ENCODE measurements at regions not wholly inside any gene's neighbourhood (a gene's known extent, or its start where the extent isn't known, plus 50 kb on each side); places are given as distances from the start of the nearest gene placed in this dataset.
"Not testable (repeated sequence)": the region's sequence is repeated elsewhere in the genome, so short reads cannot be mapped to it uniquely, and the experiment has no call there.

DNA sequence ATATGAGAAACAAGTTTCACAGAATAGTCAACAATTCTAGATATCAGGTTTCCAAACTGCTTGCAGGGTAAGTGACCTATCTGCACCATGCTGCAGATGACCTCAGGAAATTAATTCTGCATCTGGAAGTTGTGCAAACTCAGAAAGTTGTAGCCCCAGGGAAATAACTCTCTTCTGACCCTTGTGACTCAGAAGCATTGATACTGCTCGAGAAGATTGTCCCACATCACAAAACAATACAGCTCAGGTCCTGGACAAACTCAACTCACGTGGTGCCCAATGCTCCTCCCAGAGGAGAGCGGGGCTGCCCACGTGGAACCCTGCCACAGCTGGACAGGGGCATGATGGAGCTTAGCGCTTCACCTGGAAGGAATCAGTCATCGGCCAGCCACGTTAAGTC lies 221.9 kb upstream of the LRRC61 start:
- not testable (repeated sequence) for DNase-seq (ENCODE audit: low spot score)

DNA sequence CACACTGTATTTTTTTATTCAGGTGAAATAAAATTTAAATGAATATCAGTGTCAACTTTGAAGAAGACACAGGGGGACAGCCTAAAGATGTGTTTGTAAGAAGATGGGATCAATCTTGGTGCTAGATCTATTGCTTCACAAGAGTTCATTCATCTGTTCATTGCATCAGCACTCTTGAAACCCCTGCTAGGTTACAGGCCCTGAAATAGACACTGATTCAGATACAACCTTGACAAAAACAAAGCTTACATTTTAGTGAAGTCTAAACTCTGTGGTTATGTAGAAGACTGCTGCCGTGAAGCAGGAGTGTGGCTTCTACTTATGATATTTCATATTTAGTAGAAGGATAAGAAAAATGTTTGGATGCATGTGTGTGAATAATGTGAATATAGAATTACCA lies 215.9 kb upstream of the LRRC61 start:
- DNase-seq (ENCODE audit: low spot score) = not testable (repeated sequence)

DNA sequence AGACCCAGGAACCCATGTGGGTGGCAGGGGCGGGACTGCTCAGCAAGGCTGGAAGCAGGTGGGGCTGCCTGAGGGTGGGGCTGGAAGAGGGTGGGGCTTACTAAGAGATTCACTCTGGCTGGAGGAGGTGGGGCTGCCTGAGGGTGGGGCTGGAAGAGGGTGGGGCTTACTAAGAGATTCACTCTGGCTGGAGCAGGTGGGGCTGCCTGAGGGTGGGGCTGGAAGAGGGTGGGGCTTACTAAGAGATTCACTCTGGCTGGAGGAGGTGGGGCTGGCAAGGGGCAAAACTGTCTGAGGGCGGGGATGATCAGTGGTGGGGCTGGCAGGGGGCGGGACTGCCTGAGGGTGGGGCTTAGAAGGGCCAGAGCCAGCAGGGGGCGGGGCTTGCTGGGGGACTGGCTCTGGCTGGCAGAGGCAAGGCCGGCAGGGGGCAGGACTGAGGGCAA lies 212.8 kb upstream of the LRRC61 start:
- DNase-seq (ENCODE audit: low spot score) = not testable (repeated sequence)

DNA sequence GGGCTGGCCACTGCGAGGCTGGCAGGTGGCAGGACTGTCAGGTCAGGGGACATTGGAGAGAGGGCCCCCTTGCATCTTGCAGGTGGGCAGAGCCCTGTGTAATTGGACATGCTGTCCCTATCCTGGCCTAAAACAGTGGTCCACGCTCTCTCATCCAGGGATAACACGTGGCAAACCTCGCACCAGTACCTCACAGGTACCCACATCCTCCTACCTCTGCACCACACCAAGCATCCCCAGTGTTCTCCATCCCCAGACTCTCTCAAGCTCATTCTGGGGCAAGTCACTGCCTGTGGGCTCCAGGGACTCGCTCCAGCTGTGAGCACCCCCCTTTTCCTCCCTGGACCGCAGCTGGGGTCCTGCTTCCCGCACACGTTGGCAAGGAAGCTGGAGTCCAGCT lies 212.3 kb upstream of the LRRC61 start:
- not testable (repeated sequence) for DNase-seq (ENCODE audit: low spot score)

DNA sequence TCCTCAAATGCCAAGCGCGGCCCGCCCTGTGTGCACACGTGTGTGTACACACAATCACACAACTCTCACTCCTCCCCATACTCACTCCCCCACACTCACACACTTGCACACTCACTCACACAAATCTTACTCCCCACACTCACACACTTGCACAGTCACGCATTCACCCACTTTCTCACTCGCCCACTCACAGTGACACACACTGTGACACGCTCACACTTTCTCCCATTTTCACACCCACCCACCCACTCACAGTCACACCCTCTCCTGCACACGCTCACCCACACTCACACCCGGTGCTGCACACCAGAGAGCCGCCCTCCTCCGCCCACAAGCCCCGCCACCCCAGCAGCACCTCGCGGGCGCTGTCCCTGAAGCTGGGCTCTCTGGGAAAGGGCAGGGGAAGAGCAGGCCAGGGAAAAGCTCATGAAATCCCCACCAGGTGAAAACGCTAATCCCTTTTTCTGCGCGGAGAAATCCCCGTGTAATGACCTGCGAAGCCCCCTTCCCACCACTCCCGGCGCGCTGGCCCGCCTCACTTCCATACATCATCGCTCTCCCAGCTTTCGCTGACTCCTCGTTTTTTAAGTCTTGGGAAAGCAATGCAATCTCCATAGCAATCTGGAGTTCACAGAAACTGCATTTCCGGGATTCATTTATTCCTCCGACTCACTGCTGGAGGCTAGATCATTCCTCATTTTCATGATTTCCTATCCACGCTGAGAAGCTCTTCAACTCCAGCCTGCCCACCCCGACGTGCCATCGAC lies 211.6 kb upstream of the LRRC61 start:
- not testable (repeated sequence) for DNase-seq (ENCODE audit: low spot score)

DNA sequence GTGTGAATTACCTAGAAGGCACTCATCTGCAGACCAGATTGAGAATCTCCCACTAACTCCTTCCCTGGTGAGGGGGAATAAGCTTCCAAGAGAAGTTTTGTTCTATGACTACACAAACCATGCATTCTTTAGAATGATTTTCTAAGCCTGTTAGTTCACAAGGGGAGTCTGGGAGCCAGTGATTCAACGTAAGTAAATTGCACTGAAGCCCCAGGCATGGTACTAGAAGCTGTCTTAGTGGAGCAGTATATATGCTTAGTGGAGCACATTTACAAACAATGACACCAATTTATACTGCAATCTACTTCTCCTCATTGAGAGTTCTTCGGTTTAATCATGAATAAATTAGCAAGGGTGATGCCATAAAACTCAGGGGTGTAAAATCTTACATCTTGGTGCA lies 209.9 kb upstream of the LRRC61 start:
- DNase-seq (ENCODE audit: low spot score) = not testable (repeated sequence)

DNA sequence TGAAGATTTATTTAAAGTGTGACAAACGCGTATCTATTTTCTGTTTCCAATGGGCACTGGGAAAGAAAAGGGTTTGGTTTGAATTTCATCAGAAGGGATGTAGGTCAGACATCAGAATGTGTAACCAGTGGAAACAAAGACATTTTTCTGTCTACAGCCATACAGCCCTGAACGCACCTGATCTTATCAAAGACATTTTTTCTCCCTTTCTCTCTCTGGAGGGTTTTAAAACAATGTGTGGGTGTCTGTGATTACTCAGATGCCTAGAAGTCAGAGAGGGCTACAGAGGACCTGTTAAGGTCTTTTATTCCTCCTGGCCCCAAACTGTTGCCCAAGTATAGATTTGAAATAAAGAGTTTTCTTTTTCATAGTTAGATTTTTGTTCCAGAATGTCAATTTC lies 208.6 kb upstream of the LRRC61 start:
- not testable (repeated sequence) for DNase-seq (ENCODE audit: low spot score)

DNA sequence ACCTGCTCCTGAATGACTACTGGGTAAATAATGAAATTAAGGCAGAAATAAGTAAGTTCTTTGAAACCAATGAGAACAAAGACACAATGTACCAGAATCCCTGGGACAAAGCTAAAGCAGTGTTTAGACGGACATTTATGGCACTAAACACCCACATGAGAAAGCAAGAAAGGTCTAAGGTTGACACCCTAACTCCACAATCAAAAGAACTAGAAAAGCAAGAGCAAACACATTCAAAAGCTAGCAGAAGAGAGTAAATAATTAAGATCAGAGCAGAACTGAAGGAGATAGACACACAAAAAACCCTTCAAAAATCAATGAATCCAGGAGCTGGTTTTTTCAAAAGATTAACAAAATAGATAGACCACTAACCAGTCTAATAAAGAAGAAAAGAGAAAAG lies 203.2 kb upstream of the LRRC61 start:
- not testable (repeated sequence) for DNase-seq (ENCODE audit: low spot score)

DNA sequence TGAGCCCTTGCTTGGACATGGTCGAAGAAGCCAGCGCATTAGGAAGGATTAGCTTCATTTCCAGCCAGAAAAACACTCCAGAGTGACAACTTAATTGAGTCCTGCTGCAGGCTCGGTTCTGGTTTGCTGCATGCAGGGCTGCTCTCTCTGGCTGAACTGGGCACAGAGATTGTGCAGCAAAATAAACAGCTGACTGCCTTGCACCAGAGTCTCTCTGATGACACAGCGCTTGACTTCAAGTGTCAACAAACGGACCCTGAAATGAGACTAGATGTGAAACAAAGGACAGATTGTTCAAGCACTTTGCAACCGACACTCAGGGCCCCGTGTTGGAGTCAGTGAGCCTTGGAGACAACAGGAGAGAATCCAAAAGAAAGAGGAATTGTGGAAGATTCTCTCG lies 197.3 kb upstream of the LRRC61 start:
- peak; percentile 6 for DNase-seq (ENCODE audit: low spot score)

DNA sequence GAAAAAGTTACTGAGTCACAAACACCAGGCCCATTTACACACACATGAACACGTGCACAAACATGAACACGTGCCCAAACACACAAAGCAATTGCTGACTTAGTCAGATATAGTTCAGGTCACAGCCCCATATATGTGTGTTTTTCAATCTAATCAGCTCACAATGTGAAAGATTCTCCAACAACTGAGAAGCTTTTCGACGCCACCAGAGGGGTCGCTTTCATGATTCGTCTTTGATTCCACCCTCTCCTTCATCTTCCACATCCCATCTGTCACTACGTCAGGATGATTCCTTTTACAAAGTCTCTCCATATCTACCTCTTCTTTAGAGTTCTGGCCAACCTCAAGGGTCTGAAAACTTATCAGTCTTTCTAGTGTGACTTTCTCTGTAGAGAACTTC lies 188.7 kb upstream of the LRRC61 start:
- not testable (repeated sequence) for DNase-seq (ENCODE audit: low spot score)

DNA sequence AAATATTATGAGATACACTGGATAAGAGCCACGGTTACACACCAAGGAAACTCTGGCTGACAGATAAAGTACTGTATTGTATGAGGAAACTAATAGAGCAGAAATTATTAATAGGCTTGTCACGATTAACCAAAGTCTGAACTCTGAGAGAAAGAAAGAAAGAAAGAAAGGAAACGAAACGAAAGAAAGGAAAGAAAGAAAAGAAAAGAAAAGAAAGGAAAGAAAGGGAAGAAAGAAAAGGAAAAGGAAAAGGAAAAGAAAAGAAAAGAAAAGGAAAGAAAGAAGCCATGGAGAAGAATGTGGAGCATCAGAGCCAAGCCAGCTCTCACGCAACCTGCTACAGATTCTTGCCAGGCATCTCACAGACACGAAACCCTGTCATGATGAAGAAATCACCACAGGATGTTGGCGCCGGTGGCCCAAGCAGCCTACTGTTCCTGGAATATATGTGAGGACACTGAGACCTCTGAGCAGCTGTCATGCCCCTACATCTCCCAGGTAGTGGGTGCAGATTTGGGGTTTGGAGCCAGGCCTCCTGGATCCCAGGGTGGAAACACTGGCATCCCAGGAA lies 187.4 kb upstream of the LRRC61 start:
- not testable (repeated sequence) for DNase-seq (ENCODE audit: low spot score)

DNA sequence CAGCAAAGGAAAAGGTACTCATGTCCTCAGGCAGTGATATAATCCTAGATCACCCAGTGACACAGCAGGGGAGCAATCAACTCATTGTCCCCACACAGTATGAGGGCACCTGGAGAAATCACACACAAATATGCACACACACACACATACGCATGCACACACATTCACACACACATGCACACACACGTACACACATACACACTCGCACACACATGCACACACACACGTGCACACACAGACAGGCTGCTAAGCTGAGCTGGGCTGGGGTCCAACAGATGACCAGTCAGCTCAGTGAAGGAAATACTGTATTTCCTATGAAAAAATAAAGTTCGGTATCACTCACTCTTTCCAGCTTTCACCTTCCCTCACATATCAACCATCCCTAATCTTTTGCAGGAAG lies 183.3 kb upstream of the LRRC61 start:
- DNase-seq (ENCODE audit: low spot score) = not testable (repeated sequence)

DNA sequence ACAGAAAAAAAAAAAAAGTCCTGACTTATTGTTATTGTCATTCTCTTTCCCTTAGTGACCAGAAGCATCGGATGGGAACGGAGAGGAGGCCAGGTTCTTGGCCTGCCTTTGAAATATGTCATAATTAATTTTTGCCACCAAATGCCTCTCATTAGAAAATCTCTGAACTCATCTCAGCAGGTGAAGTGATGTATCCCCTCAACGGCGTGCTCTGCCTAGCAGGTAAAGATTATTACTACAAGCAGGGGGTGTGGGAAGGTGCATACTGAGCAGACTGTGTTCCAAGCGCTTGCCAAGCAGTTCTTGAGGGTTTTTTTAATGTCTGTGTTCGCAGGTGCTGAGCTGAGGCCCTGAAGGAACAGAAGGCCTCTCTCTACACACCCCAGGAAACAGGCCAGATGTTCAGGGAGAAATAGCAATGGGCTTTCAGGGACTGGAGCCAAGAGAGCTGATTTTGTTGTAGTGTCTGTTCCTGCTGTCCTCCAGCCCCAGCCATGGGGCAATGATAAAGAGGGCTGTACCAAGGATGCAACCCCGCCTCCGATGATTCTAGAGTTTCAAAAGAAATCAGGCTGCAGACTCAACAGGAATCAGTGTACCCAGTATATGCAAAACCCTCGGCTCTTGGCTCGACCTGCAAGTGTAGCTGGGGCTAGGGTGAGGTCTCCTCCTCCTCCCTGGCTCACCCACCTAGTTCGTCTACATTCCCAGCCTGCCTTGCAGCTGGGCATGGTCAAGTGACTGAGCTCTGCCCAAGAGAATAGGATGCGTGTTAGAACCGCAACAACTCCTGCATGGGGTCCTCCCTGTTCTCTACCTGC lies 181.4 kb upstream of the LRRC61 start:
- not testable (repeated sequence) for DNase-seq (ENCODE audit: low spot score)

DNA sequence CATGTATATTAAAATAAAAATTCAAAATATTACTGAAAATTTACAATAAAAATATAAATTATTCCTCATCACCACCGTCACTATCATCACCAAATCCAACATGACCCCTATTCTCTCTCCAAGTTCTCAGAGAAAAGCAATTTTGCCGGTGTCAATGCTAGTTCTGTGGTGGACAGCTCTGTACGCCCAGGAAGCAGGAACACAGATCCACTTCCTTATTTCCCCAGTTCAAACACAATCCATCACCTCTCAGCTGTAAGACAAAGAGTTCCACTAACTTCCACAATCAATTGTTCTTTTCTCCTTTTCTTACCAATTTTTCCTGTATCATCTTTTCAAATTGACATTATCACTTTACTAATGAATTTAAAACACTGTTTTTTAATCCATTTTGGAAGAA lies 177.0 kb upstream of the LRRC61 start:
- not testable (repeated sequence) for DNase-seq (ENCODE audit: low spot score)

DNA sequence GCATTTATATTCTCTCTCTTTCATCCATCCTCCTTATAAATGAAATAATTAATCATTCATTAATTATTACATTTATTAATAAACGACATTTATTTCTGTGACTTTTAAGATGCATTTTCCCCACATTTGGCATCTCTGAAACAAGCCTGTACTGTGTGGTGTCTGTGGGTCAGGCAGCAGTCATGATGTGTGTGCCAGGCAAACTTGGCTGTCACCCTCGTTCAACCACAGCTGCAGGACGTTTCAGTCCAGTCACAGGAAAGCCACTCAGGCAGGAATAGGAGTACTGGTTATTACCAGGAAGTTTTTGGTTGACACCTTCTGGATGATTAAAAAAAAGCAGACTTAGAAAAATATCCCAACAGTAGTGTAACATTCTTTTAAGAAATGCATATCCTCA lies 175.6 kb upstream of the LRRC61 start:
- not testable (repeated sequence) for DNase-seq (ENCODE audit: low spot score)

DNA sequence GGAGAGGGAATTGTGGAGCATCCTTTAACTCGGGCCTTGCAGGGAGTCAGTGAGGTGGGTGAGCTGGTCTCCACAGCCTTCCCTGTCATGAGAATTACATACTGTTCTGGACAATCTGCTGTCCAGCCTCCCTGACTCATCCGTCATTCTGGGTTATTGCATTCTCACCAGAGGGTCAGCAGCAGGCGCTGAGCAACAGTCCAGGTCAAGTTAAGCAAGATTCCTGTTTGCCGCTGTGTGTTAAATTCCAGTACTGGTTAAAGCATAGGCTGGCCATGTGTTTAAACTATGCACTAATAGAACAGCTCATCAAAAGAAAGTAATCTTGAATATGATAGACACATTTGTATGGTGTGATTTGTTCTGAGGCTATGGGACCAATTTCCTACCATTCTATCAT lies 167.1 kb upstream of the LRRC61 start:
- not testable (repeated sequence) for DNase-seq (ENCODE audit: low spot score)

DNA sequence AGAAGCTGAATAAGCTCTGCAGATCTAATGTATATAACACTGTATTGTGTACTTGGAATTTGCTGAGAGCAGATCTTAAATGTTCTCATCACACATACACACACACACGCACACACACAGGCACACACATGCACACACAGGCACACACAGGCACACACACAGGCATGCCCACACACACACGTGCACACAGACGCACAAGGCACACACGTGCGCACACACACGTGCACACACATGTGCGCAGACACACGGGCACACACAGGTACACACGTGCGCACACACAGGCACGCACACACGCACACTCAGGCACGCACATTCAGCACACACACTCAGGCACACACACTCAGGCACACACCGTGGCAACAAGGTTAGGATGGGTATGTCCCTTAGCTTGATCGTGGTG lies 164.5 kb upstream of the LRRC61 start:
- DNase-seq (ENCODE audit: low spot score) = not testable (repeated sequence)

DNA sequence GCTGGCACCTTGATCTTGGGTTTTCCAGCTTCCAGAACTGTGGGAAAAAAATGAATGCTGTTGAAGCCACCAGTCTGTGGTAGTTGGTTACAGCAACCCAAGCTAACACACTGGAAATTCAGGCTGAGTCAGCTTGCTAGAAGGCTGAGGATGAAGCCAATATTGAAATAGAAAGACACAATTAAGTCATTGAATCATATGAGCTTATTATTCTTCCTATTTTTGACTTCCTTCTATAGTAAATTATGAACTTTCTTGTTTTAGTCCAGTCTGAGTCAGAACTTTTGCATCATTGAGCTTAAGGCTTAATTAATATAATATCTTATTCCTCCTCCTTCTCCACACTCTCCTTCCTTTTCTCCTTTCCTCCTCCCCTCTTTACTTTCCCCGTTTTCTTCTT lies 153.6 kb upstream of the LRRC61 start:
- not testable (repeated sequence) for DNase-seq (ENCODE audit: low spot score)

DNA sequence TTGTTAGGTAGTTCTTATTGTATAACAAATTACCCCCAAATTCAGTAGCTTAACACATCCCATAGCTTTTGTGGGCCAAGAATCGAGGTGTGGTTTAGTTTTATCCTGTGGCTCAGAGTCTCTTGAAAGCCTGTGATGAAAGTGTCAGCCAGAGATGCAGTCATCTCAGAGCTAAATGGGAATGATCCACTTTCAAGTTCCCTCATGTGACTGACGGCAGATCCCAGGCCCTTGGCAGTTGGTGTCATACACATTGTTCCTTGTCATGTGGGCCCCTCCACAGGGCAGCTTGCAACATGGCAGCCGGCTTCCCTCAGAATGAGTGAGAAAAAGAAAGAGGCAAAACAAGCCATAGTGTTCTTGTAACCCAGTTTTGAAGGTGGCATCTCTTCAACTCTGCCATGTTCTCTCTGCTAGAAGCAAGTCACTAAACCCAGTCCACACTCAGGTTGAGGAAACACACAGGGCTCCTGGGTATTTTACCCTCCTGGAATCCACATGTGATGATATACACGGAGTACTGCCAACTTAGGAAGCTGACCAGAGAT lies 153.1 kb upstream of the LRRC61 start:
- DNase-seq (ENCODE audit: low spot score) = not testable (repeated sequence)

DNA sequence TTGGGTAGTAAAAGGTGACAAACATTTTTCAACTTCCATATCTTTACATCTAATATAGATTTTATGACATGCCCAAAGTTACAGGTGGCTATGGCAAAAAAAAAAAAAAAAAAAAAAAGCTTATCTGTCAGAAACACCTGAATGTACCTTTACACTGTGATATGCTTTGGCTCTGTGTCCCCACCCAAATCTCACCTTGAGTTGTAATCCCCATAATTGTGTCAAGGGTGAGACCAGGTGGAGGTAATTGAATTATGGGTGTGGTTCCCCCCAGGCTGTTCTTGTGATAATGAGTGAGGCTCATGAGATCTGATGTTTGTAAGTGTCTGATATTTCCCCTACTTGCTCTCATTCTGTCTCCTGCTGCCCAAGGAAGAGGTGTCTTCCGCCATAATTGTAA lies 139.6 kb upstream of the LRRC61 start:
- not testable (repeated sequence) for DNase-seq (ENCODE audit: low spot score)

DNA sequence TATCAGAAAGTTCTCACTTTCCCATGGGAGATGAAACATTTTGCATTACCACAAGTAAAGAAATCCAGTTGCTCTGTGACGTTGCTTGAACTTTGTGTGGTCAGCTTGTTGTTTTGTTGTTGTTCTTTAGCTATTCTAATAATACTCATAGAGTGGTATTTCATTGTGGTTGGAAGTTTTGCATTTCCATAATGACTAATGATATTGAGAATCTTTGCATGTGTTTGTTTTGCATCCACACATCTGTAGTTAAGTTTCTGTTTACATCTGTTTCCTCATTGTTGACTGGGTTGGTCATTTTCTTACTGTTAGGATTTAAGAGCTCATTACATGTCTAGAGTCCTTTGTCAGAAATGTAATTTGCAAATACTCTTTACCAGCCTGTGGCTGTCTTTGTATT lies 133.2 kb upstream of the LRRC61 start:
- DNase-seq (ENCODE audit: low spot score) = not testable (repeated sequence)

DNA sequence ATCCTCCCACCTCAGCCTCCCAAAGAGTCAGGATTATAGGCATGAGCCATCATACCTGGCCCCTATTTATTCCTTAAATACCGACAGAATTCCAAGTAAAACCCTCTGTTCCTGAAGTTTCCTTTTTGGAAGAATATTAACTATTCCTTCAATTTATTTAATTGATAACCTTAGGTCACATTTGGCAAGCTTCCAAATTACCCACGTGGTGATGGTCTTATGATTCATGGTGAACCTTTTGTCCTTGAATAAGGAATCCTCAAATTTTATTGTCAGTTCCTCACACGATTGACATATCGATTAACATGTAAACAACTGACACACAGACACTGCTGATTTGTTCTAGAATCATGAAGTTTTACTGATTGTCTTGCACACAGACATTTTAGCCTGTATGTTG lies 130.6 kb upstream of the LRRC61 start:
- DNase-seq (ENCODE audit: low spot score) = not testable (repeated sequence)

Data from HuH-7.5 (cell line).